GM20000 (cell line): ENCODE measurements at regions not wholly inside any gene's neighbourhood (a gene's known extent, or its start where the extent isn't known, plus 50 kb on each side); places are given as distances from the start of the nearest gene placed in this dataset.

Experiments used
- DNase-seq: peaks from one replicate; pipeline ENCODE4 v3.0.0; 2012; ENCODE audit warnings: low spot score
- CTCF ChIP-seq: IDR thresholded peaks from 2 replicates; pipeline ENCODE4 v1.5.1; 2012; ENCODE audit warnings: mild to moderate bottlenecking, control low read depth; ENCODE audit errors: extremely low read depth, missing control alignments

GRCh38 chr2:53561155-53561554 is 206.4 kb upstream of the CHAC2 start:
- no peak for DNase-seq
- no peak for TF ChIP-seq CTCF

GRCh38 chr2:53559302-53559966 is 208.2 kb upstream of the CHAC2 start:
- TF ChIP-seq CTCF = no peak
- no peak for DNase-seq

DNA sequence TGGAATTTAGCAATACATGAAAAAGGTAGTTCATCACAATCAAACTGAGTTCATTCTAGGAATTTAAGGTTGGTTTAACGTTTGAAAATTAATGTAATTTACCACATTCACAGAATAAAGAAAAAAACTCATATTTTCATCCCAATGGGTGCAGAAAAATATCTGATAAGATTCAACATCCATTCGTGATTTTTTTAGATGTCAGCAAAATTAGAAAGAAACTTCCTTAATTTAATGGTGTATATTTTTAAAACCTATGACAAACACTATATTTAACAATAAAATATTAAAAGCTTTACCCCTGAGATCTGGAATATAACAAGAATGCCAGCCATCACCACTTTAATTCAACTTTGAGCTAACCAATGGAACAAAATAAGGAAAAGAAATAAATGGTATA is 208.7 kb upstream of the CHAC2 start:
- TF ChIP-seq CTCF = no peak
- no peak for DNase-seq

- no peak for DNase-seq
- TF ChIP-seq CTCF = no peak
These were observed 218.1 kb upstream of the CHAC2 start for GRCh38 chr2:53549497-53549896.

DNA sequence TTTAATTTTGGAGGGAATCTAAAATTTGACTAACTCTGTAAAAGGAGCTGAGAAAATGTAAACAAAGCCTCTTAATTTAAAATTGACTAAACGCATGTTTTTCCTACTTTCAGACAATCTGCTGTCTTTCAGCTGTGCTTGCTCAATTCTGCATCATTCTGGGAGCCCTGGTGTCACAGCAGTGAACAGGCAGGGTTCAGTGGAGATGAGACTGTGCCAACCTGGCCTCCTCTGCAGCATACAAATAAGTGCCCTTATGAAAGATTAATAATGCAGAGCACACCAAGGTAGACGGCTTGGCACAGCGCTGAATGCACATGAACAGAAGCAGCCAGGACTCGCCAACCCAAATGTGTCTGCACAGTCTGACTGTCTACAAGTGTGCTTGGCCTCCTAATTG is 222.0 kb upstream of the CHAC2 start:
- DNase-seq = no peak
- no peak for TF ChIP-seq CTCF

DNA sequence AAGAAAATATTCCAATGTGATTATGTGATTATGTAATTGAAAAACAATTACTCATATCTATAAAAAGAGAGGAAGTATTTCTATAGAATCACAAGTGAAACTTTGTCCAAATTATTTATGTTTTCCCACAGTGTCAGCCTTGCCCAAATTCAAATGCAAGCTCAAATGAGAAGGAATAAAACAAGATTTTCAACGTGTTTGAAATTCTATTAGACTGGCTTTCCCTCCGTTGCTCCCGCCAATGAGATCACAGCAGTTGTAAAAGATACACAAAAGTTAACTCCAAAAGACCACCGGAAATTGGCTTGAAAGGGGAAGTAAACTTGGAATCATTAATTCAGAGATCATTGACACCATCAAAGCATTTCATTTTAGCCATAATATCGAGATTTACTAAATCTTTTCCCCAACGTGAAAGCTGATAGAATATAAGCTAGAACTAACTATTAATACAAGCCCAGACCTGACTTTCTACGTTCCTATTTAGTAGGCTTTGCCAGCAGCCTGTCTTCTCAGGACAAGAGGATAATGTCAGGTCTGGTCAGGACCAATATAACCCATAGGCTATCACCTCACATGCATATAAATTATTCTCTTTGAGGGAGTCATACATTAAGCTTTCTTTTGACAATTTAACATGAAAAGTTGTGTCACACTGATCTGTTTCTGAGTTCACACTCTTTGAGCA is 222.6 kb upstream of the CHAC2 start:
- no peak for DNase-seq
- no peak for TF ChIP-seq CTCF

DNA sequence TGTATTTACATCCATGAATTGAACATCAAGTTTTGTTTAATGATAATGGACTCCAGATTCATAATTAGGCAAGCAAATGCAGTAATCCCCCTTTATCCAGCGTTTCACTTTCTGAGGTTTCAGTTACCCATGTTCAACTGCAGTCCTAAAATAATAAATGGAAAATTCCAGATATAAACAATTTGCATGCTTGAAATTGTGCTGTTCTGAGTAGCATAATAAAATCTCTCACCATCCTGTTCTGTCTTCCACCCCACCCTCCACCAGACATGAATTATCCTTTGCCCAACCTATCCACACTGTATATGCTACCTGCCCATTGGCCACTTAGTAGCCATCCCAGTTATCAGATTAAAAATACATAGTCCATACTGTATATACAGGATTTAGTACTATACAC is 224.5 kb upstream of the CHAC2 start:
- no peak for DNase-seq
- TF ChIP-seq CTCF = no peak
